Neutrophil (primary cell): ENCODE measurements at regions not wholly inside any gene's neighbourhood (a gene's known extent, or its start where the extent isn't known, plus 50 kb on each side); places are given as distances from the start of the nearest gene placed in this dataset.

Experiments
- H3K27ac ChIP-seq: fragments of 200-600 bp; sonication (generic); 2 replicates; pipeline ENCODE4 v1.5.1; 2016; ENCODE audit warnings: mild to moderate bottlenecking, moderate library complexity
- H3K27me3 ChIP-seq: fragments of 200-600 bp; sonication (generic); 2 replicates; pipeline ENCODE4 v1.6.0; 2016; ENCODE audit warnings: mild to moderate bottlenecking
- H3K36me3 ChIP-seq: fragments of 200-600 bp; sonication (generic); 2 replicates; pipeline ENCODE4 v1.5.1; 2017
- H3K4me1 ChIP-seq, 2 experiments: fragments of 200-600 bp in 1 of 2; sonication (generic) in 1 of 2; 1 replicate in 1 of 2; 2 replicates in 1 of 2; pipeline versions ENCODE4 v1.5.1 to v1.6.1; 2013 to 2016; ENCODE audit warnings: low read depth in 1 of 2, low read length in 1 of 2, mild to moderate bottlenecking in 1 of 2, moderate library complexity in 1 of 2; ENCODE audit not compliant: control insufficient read depth in 1 of 2, insufficient read depth in 1 of 2
- H3K4me3 ChIP-seq, 2 experiments: fragments of 200-600 bp in 1 of 2; sonication (generic) in 1 of 2; 1 replicate in 1 of 2; 2 replicates in 1 of 2; pipeline ENCODE4 v1.5.1; 2013 to 2016; ENCODE audit warnings: low read depth in 1 of 2, low read length in 1 of 2, mild to moderate bottlenecking in 1 of 2, moderate library complexity in 1 of 2
- H3K9me3 ChIP-seq: fragments of 200-600 bp; sonication (generic); 2 replicates; pipeline ENCODE4 v1.5.1; 2016
- TF ChIP-seq, protein P1 (sequence below): fragments of 200-600 bp; sonication (generic); IDR thresholded peaks from 2 replicates; pipeline ENCODE4 v1.5.1; 2016; ENCODE audit warnings: antibody characterized with exemption

DNA sequence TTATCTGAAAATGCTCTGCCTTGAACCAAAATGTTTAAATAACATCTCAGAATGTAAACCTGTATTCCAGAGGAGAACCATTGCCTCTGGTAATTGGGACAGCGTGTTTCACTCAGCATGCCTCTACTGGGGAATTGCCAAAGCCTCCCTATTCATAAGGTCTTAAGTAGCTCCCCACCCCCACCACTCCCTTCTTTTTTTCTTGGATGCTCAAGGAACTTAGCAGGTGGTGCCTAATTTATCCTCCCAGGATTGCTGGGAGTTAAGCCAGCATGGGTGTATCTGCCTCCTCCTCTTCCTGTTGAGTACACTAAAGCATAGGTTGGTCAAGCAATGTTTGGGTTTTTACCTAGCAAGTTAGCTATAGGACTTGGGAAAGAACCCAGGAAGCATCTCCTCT, 220.2 kb downstream of the DMAC1 start:
- Histone ChIP-seq H3K4me1 (no peaks in the 10 kb centered on the region), H3K9me3 (no peaks in the 10 kb centered on the region), H3K4me3 (no peak overlapping the region), H3K27me3 (no peaks in the 10 kb centered on the region), H3K27ac (no peak overlapping the region), H3K36me3 (no peaks in the 10 kb centered on the region)
- TF ChIP-seq, protein P1, sequence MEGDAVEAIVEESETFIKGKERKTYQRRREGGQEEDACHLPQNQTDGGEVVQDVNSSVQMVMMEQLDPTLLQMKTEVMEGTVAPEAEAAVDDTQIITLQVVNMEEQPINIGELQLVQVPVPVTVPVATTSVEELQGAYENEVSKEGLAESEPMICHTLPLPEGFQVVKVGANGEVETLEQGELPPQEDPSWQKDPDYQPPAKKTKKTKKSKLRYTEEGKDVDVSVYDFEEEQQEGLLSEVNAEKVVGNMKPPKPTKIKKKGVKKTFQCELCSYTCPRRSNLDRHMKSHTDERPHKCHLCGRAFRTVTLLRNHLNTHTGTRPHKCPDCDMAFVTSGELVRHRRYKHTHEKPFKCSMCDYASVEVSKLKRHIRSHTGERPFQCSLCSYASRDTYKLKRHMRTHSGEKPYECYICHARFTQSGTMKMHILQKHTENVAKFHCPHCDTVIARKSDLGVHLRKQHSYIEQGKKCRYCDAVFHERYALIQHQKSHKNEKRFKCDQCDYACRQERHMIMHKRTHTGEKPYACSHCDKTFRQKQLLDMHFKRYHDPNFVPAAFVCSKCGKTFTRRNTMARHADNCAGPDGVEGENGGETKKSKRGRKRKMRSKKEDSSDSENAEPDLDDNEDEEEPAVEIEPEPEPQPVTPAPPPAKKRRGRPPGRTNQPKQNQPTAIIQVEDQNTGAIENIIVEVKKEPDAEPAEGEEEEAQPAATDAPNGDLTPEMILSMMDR, result no peak

DNA sequence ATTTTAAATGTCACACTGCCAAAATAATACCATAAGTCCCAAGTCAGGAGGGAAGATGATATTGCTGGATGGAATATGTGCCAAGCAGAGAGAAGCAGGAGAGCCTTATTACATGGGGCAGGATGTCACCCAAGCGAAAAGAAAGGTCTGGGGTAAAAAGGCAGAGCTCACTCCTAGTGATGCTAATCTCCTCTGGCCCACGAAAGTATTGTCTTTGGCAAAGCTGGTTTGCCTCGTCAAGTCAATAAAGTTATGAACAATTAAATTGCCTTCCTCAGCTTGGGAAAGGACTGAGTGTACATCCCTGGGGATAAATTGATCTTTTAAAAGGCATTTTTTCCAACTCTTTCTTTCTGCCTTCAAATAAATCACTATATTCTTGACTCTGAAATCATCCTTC, 220.6 kb downstream of the DMAC1 start:
- no peaks in the 10 kb centered on the region for H3K36me3 ChIP-seq
- no peaks in the 10 kb centered on the region for H3K9me3 ChIP-seq
- TF ChIP-seq, protein P1, result no peak
- no peak overlapping the region for H3K27ac ChIP-seq
- H3K4me3 ChIP-seq, result no peak overlapping the region
- no peaks in the 10 kb centered on the region for H3K27me3 ChIP-seq
- H3K4me1 ChIP-seq, result no peaks in the 10 kb centered on the region

DNA sequence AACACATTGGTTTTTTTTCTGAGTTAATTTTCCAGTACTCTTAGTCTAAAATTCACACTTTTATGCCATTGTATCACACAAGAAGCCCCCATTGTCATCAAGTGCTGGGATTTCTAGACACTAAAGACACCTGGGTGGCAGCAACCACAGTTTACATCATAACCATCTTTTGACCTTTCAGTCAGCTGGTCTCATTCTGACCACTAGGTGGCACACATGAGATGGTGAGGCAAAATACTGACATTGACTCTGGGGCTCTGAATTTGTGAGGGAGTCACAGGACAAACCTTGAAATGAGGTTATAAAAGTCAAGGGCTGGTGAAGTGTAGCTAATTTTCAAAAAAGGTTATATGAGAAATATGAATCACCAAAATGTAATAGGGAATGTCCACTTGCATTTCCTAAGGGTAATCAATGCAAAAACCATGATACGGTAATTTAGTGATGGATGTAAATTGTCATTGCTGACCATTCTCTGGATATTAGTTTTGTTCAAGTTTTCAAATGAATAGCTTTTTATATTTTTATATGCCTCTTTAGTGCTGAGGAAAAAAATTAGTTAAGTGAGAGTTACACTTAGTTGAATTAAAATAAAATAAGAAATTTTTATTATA, 229.4 kb downstream of the DMAC1 start:
- no peaks in the 10 kb centered on the region for H3K9me3 ChIP-seq

DNA sequence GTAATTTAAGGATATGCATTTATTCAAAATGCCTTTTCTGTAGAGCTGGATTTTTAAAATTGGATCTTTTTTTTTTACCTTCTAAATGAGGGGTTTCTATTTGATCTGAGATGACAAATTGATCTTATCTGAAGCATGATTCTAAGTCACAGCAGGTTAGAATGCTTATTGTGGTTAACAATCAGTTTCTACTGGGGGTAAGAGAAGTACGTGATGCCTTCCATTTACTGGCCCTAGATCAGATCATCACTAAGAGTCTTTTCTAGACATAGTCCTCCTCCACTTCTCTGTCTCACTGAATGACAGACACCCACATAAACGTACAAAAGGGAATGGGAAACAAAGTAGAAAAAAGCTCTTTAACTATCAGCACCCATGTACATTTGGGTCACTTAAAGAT, 231.9 kb downstream of the DMAC1 start:
- no peak overlapping the region for H3K27ac ChIP-seq

More for the DNA sequence above, 229.4 kb downstream of the DMAC1 start:
- TF ChIP-seq, protein P1, result peak; percentile 55
- H3K27ac ChIP-seq, result no peak overlapping the region
- no peak overlapping the region for H3K4me3 ChIP-seq
- no peaks in the 10 kb centered on the region for H3K36me3 ChIP-seq
- H3K27me3 ChIP-seq, result no peaks in the 10 kb centered on the region
- H3K4me1 ChIP-seq, result no peaks in the 10 kb centered on the region

DNA sequence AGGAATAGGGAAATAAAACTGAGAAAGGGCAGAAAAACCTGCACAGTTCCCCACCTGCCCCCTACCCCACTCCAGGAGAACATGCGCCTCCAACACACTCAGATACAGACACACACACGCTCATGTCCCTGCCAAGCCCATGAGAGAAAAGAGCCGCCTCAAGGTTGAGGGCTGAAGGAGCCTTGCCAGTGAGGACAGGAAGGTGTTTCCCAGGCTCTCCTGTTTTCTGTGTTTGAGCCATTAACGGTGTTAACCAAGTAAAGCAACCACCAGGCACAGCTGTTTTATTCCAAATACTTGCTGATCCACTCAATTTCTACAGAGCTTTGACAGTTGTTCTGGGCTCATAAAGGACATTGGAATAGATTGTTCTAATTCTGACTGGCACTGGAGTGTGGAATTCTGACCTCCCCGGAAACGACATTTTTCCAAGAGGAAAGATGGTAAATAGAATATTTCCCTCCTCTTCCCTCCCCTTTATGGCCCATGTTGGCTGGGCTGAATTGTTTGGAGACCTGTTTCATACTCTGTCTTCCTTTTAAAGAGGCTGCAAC, 238.0 kb downstream of the DMAC1 start:
- Histone ChIP-seq H3K27ac (no peak overlapping the region), H3K36me3 (no peaks in the 10 kb centered on the region), H3K4me1 (no peaks in the 10 kb centered on the region), H3K9me3 (no peaks in the 10 kb centered on the region), H3K4me3 (no peak overlapping the region), H3K27me3 (no peaks in the 10 kb centered on the region)
- TF ChIP-seq, protein P1, result no peak

More for the DNA sequence above, 231.9 kb downstream of the DMAC1 start:
- Histone ChIP-seq H3K4me1 (no peaks in the 10 kb centered on the region), H3K4me3 (no peak overlapping the region), H3K27me3 (no peaks in the 10 kb centered on the region), H3K9me3 (no peaks in the 10 kb centered on the region), H3K36me3 (no peaks in the 10 kb centered on the region)
- TF ChIP-seq, protein P1, result no peak
